ENCODE measurements at regions not wholly inside any gene's neighbourhood (a gene's known extent, or its start where the extent isn't known, plus 50 kb on each side); places are given as distances from the start of the nearest gene placed in this dataset.

GRCh38 chr6:132063738-132064137 is 112.6 kb upstream of the CCN2 start:
- H3K4me3 ChIP-seq (replicated peaks in 1 of 3), result no peak overlapping the region
- H3K27me3 ChIP-seq, result no peaks in the 10 kb centered on the region
- intact Hi-C loops (cut with DNase I), result no loop called here
- no peak overlapping the region for H3K27ac ChIP-seq
- H3K4me1 ChIP-seq, result no peaks in the 10 kb centered on the region
- H3K9me3 ChIP-seq, result no peaks in the 10 kb centered on the region
- H3K36me3 ChIP-seq, result no peaks in the 10 kb centered on the region
- no peak for TF ChIP-seq CTCF (IDR thresholded peaks at IDR 0.05)
- TF ChIP-seq POLR2A (IDR thresholded peaks at IDR 0.05), result no peak
- DNase-seq, result no peak
- WGBS, 2 donors, result 60 to 69% methylated on average over 2 of the region's 2 CpGs

DNA sequence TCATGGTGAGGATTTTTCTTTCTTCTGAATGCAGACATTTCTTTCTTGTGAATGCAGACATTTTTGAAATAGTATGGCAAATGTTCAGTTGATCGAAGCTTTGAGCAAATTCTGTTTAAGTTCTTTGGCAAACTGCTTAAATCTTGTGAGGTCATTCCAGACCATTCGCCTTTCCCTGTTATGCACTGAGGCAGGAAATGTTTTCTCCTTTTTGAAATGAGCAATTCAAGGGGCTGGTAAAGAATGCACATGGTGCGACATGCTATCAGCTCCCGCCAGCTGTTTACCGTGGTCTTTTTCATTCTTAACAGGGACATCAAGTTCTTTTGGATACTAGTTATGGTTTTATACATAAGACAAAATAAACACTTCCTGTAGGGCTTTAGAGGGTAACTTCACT is 112.0 kb upstream of the CCN2 start:
- H3K4me3 ChIP-seq (replicated peaks in 1 of 3), result no peak overlapping the region
- intact Hi-C loops (cut with DNase I), result no loop called here
- H3K27ac ChIP-seq, result no peak overlapping the region
- H3K9me3 ChIP-seq, result no peaks in the 10 kb centered on the region
- TF ChIP-seq CTCF (IDR thresholded peaks at IDR 0.05) (no peak), POLR2A (IDR thresholded peaks at IDR 0.05) (no peak)
- 88 to 92% methylated on average over 5 of the region's 5 CpGs for WGBS, 2 donors
- no peaks in the 10 kb centered on the region for H3K4me1 ChIP-seq
- no peaks in the 10 kb centered on the region for H3K27me3 ChIP-seq
- DNase-seq, result no peak
- no peaks in the 10 kb centered on the region for H3K36me3 ChIP-seq

DNA sequence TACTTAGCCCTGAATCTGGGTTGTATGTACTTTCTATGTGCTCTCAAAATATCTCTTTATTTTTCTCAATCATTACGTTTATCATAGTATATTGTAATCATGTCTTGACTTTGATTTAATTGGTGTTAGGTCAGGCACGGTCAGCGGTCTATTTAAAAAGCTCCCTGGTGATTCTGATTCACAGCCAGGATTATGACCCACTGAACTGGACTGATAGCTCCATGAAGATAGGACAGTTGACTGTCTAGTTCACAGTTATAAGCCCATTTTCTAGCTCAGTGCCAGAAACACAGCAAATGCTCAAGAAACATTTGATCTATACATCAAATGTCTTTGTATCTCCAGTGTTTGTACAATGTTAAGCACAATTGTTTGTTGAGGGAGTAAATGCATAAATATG is 111.5 kb upstream of the CCN2 start:
- DNase-seq, result no peak
- no peaks in the 10 kb centered on the region for H3K9me3 ChIP-seq
- 89% methylated on average over 3 of the region's 3 CpGs for WGBS, 2 donors
- H3K27me3 ChIP-seq, result no peaks in the 10 kb centered on the region
- no peak for TF ChIP-seq POLR2A (IDR thresholded peaks at IDR 0.05)
- no peak for TF ChIP-seq CTCF (IDR thresholded peaks at IDR 0.05)
- H3K36me3 ChIP-seq, result no peaks in the 10 kb centered on the region
- intact Hi-C loops (cut with DNase I), result no loop called here
- H3K4me1 ChIP-seq, result no peaks in the 10 kb centered on the region
- no peak overlapping the region for H3K4me3 ChIP-seq (replicated peaks in 1 of 3)
- H3K27ac ChIP-seq, result no peak overlapping the region

DNA sequence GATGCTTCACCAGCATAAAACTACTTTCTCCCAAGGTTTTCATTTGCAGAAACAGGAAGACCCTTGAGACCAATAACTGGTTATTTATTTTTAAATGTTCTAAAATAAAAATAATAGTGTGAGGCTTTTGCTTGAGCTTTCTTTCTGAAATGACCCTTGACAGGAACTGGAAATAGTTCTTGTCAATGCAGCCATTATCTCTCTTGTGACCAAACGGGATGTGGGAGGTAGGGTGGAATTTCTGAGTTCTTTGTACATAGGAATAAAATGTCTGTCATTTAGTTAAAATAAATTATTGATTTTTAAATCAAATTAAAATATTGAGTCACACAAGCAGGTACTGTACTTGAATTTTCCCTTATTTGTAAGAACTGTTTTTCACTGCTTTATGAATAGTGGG is 110.2 kb upstream of the CCN2 start:
- H3K9me3 ChIP-seq, result no peaks in the 10 kb centered on the region
- H3K4me1 ChIP-seq, result no peaks in the 10 kb centered on the region
- H3K36me3 ChIP-seq, result no peaks in the 10 kb centered on the region
- no peaks in the 10 kb centered on the region for H3K27me3 ChIP-seq
- no peak for DNase-seq
- no peak overlapping the region for H3K4me3 ChIP-seq (replicated peaks in 1 of 3)
- no peak for TF ChIP-seq POLR2A (IDR thresholded peaks at IDR 0.05)
- TF ChIP-seq CTCF (IDR thresholded peaks at IDR 0.05), result no peak
- 62 to 63% methylated on average over 1 of the region's 1 CpG for WGBS, 2 donors
- H3K27ac ChIP-seq, result no peak overlapping the region
- intact Hi-C loops (cut with DNase I), result no loop called here

DNA sequence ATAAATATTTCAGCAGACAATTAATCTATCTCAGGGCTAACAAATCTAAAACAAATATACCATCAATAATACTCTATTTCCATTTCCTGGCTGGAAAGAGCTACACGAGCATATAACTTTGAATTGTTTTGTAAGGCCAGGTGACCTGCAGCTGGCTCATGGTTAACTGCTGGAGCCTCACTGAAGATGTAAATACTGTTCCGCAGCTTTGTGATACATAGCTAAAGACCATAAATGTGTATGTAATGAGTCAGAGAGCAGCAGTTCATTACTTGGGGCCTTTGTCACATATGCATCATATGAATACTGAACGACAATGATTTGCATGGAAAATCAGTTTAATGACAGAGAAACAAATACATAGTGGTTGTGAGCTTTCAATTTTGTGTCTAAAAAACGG is 109.4 kb upstream of the CCN2 start:
- TF ChIP-seq POLR2A (IDR thresholded peaks at IDR 0.05) (no peak), CTCF (IDR thresholded peaks at IDR 0.05) (no peak)
- no peak for DNase-seq
- Histone ChIP-seq H3K9me3 (no peaks in the 10 kb centered on the region), H3K4me1 (no peaks in the 10 kb centered on the region), H3K27me3 (no peaks in the 10 kb centered on the region), H3K27ac (no peak overlapping the region), H3K4me3 (replicated peaks in 1 of 3) (no peak overlapping the region), H3K36me3 (no peaks in the 10 kb centered on the region)
- intact Hi-C loops (cut with DNase I), result no loop called here
- 89% methylated on average over 4 of the region's 4 CpGs for WGBS, 2 donors

Measured in thyroid gland (tissue), 4 donors.